H9 (cell line): ENCODE measurements at regions not wholly inside any gene's neighbourhood (a gene's known extent, or its start where the extent isn't known, plus 50 kb on each side); places are given as distances from the start of the nearest gene placed in this dataset.

Experiments used
- DNase-seq: peaks from one replicate; pipeline ENCODE4 v3.0.0-alpha.2; 2017
- H2AFZ ChIP-seq: one replicate; pipeline ENCODE4 v1.6.1; 2013; ENCODE audit warnings: mild to moderate bottlenecking, low read length, control low read depth, moderate library complexity
- H2AK5ac ChIP-seq: 2 replicates; pipeline ENCODE4 v1.6.1; 2013; ENCODE audit warnings: low read length, control low read depth, mixed read lengths; ENCODE audit not compliant: insufficient read length
- H2BK120ac ChIP-seq: one replicate; pipeline ENCODE4 v1.6.1; 2013; ENCODE audit warnings: low read depth, mild to moderate bottlenecking, low read length, control low read depth, inconsistent platforms; ENCODE audit not compliant: poor library complexity, severe bottlenecking
- H2BK12ac ChIP-seq: 2 replicates; pipeline ENCODE4 v1.6.1; 2013; ENCODE audit warnings: low read length, control low read depth, mixed read lengths, low read depth; ENCODE audit not compliant: insufficient read length
- H2BK15ac ChIP-seq: 2 replicates; pipeline ENCODE4 v1.6.1; 2013; ENCODE audit warnings: low read depth, low read length, control low read depth
- H2BK20ac ChIP-seq: one replicate; pipeline ENCODE4 v1.6.1; 2013; ENCODE audit warnings: low read depth, mild to moderate bottlenecking, low read length, control low read depth, inconsistent platforms; ENCODE audit not compliant: poor library complexity, severe bottlenecking
- H2BK5ac ChIP-seq: 2 replicates; pipeline ENCODE4 v1.6.1; 2013; ENCODE audit warnings: low read length, control low read depth, mixed read lengths; ENCODE audit not compliant: insufficient read length
- H3K14ac ChIP-seq: 2 replicates; pipeline ENCODE4 v1.6.1; 2013; ENCODE audit warnings: low read length, control low read depth; ENCODE audit not compliant: insufficient read depth
- H3K18ac ChIP-seq: 2 replicates; pipeline ENCODE4 v1.6.1; 2013; ENCODE audit warnings: low read depth, mild to moderate bottlenecking, mixed read lengths, low read length, control low read depth; ENCODE audit not compliant: insufficient read length
- H3K23ac ChIP-seq: 2 replicates; pipeline ENCODE4 v1.6.1; 2013; ENCODE audit warnings: low read length, control low read depth, mixed read lengths, low read depth; ENCODE audit not compliant: insufficient read length
- H3K23me2 ChIP-seq: 2 replicates; pipeline ENCODE4 v1.6.1; 2013; ENCODE audit warnings: low read depth, mild to moderate bottlenecking, mixed read lengths, low read length, control low read depth; ENCODE audit not compliant: insufficient read length, poor library complexity, severe bottlenecking
- H3K27ac ChIP-seq: 2 replicates; pipeline ENCODE4 v1.5.1; 2013; ENCODE audit warnings: low read length, control low read depth, mixed read lengths, low read depth; ENCODE audit not compliant: insufficient read length
- H3K27me3 ChIP-seq: 2 replicates; pipeline ENCODE4 v1.6.1; 2013; ENCODE audit warnings: low read length, control low read depth, inconsistent platforms; ENCODE audit not compliant: insufficient read depth
- H3K4ac ChIP-seq: 2 replicates; pipeline ENCODE4 v1.6.1; 2013; ENCODE audit warnings: low read depth, mild to moderate bottlenecking, control low read depth, inconsistent platforms, low read length, moderate library complexity
- H3K4me1 ChIP-seq: 2 replicates; pipeline ENCODE4 v1.6.1; 2013; ENCODE audit warnings: low read length, control low read depth, inconsistent platforms; ENCODE audit not compliant: insufficient read depth
- H3K4me2 ChIP-seq: 2 replicates; pipeline ENCODE4 v1.6.1; 2013; ENCODE audit warnings: low read length, control low read depth, mixed read lengths; ENCODE audit not compliant: insufficient read length, insufficient read depth
- H3K56ac ChIP-seq: 2 replicates; pipeline ENCODE4 v1.6.1; 2013; ENCODE audit warnings: low read depth, mild to moderate bottlenecking, mixed read lengths, low read length, control low read depth; ENCODE audit not compliant: insufficient read length
- H3K79me1 ChIP-seq: 2 replicates; pipeline ENCODE4 v1.6.1; 2013; ENCODE audit warnings: low read depth, mild to moderate bottlenecking, moderate library complexity, low read length, control low read depth, inconsistent platforms; ENCODE audit not compliant: insufficient read depth, poor library complexity, severe bottlenecking
- H3K79me2 ChIP-seq: 2 replicates; pipeline ENCODE4 v1.6.1; 2013; ENCODE audit warnings: low read length, control low read depth, inconsistent platforms; ENCODE audit not compliant: insufficient read depth
- H3K9ac ChIP-seq: 2 replicates; pipeline ENCODE4 v1.6.1; 2013; ENCODE audit warnings: low read length, control low read depth, mixed read lengths; ENCODE audit not compliant: insufficient read length; ENCODE audit errors: extremely low read depth
- H3K9me3 ChIP-seq: one replicate; pipeline ENCODE4 v1.6.1; 2013; ENCODE audit warnings: low read depth, low read length, inconsistent platforms; ENCODE audit not compliant: control insufficient read depth
- H3T11ph ChIP-seq: one replicate; pipeline ENCODE4 v1.6.1; 2013; ENCODE audit warnings: mild to moderate bottlenecking, low read length, control low read depth, inconsistent platforms
- H4K20me1 ChIP-seq: one replicate; pipeline ENCODE4 v1.6.1; 2013; ENCODE audit not compliant: control insufficient read depth, insufficient read length, insufficient read depth
- H4K5ac ChIP-seq: 2 replicates; pipeline ENCODE4 v1.6.1; 2013; ENCODE audit warnings: low read depth, mild to moderate bottlenecking, mixed read lengths, low read length, control low read depth; ENCODE audit not compliant: insufficient read length
- H4K8ac ChIP-seq: replicated peaks from 2 replicates; pipeline ENCODE4 v1.6.1; 2013; ENCODE audit warnings: low read length, control low read depth, mixed read lengths, low read depth; ENCODE audit not compliant: insufficient read length
- H4K91ac ChIP-seq: 2 replicates; pipeline ENCODE4 v1.6.1; 2013; ENCODE audit warnings: low read depth, mild to moderate bottlenecking, moderate library complexity, mixed read lengths, low read length, control low read depth; ENCODE audit not compliant: insufficient read length
- H3K27ac Mint-ChIP-seq, 3 experiments: 2 replicates in 2 of 3; 3 replicates in 1 of 3; pipeline ENCODE4 v1.8.0; 2020 to 2021; ENCODE audit warnings: mixed read lengths in 3 of 3, mild to moderate bottlenecking in 1 of 3, moderate library complexity in 1 of 3
- H3K27me3 Mint-ChIP-seq: 2 replicates; pipeline ENCODE4 v1.8.0; 2021; ENCODE audit warnings: low read depth, mild to moderate bottlenecking, moderate library complexity, mixed read lengths
- H3K36me3 Mint-ChIP-seq, 3 experiments: 2 replicates in 2 of 3; 3 replicates in 1 of 3; pipeline ENCODE4 v1.8.0; 2020 to 2021; ENCODE audit warnings: low read depth in 3 of 3, mixed read lengths in 3 of 3; ENCODE audit not compliant: insufficient read depth in 1 of 3
- H3K4me1 Mint-ChIP-seq, 2 experiments: 2 replicates each; pipeline ENCODE4 v1.8.0; 2020; ENCODE audit warnings: mixed read lengths in 2 of 2
- H3K4me3 Mint-ChIP-seq, 2 experiments: 2 replicates in 1 of 2; 3 replicates in 1 of 2; pipeline ENCODE4 v1.8.0; 2020 to 2021; ENCODE audit warnings: mild to moderate bottlenecking in 2 of 2, mixed read lengths in 2 of 2, moderate library complexity in 1 of 2
- H3K9me3 Mint-ChIP-seq, 2 experiments: 2 replicates in 1 of 2; 3 replicates in 1 of 2; pipeline ENCODE4 v1.8.0; 2020; ENCODE audit warnings: mild to moderate bottlenecking in 2 of 2, mixed read lengths in 2 of 2, moderate library complexity in 1 of 2
- CTCF ChIP-seq: fragments of 200-600 bp; sonication (generic); conservative IDR thresholded peaks from 3 replicates; pipeline ENCODE4 v1.8.0; 2021; ENCODE audit warnings: antibody characterized with exemption, mild to moderate bottlenecking
- WGBS: extraction: QIAGEN DNeasy Blood & Tissue Kit; methylation state at CpG from one replicate; pipeline ENCODE4 v1.1.7; 2013; ENCODE audit warnings: missing lambda C conversion rate, low lambda C conversion rate, mixed read lengths; ENCODE audit not compliant: insufficient read length; ENCODE audit errors: extremely low coverage; 5-methylcytosine and 5-hydroxymethylcytosine counted together

GRCh38 chr9:134568811-134569210, 72.8 kb upstream of the COL5A1 start:
- Histone ChIP-seq H2BK15ac (no peak overlapping the region), H3K9ac (no peak overlapping the region), H3K79me1 (no peaks in the 10 kb centered on the region), H2BK5ac (no peak overlapping the region), H3K4me2 (no peak overlapping the region), H3K23me2 (no peaks in the 10 kb centered on the region), H2BK20ac (no peak overlapping the region), H3K14ac (no peak overlapping the region), H3K27me3 (no peaks in the 10 kb centered on the region), H3K9me3 (no peaks in the 10 kb centered on the region), H4K5ac (no peak overlapping the region), H3K4me1 (no peaks in the 10 kb centered on the region), H3K56ac (no peak overlapping the region), H3K23ac (no peak overlapping the region), H3K79me2 (no peaks in the 10 kb centered on the region), H3K4ac (no peak overlapping the region), H4K20me1 (no peaks in the 10 kb centered on the region), H2AFZ (no peak overlapping the region), H4K91ac (no peak overlapping the region), H2AK5ac (no peak overlapping the region), H3K27ac (no peak overlapping the region), H2BK120ac (no peak overlapping the region), H3K18ac (no peak overlapping the region), H4K8ac (no peak overlapping the region), H2BK12ac (no peak overlapping the region), H3T11ph (no peak overlapping the region)
- Mint-ChIP-seq H3K27me3 (peaks cover 12% of the 10 kb centered on the region), H3K4me1 (no peaks in the 10 kb centered on the region), H3K27ac (no peak overlapping the region), H3K36me3 (no peaks in the 10 kb centered on the region; a peak in 1 of 7 replicates), H3K4me3 (no peak overlapping the region), H3K9me3 (peaks cover 6 to 13% of the 10 kb centered on the region in 2 experiments)
- WGBS = no CpG with 5 or more reads among the region's 3 CpGs
- no peak for DNase-seq
- no peak for TF ChIP-seq CTCF
